GM18951 (cell line): ENCODE measurements at regions not wholly inside any gene's neighbourhood (a gene's known extent, or its start where the extent isn't known, plus 50 kb on each side); places are given as distances from the start of the nearest gene placed in this dataset.

Source experiments
- POLR2A ChIP-seq: IDR thresholded peaks from 4 replicates; pipeline ENCODE4 v1.6.1; 2011; ENCODE audit warnings: mild to moderate bottlenecking; ENCODE audit not compliant: insufficient read length, insufficient read depth; ENCODE audit errors: extremely low read depth
- in situ Hi-C: fragments of 300-500 bp; cut with MboI; formaldehyde crosslinking; loops from one replicate; pipeline ENCODE4 v1.12.0; 2022; ENCODE audit warnings: low sequenced_read_pairs, mixed read lengths, inconsistent platforms; ENCODE audit not compliant: unreplicated experiment

GRCh38 chr12:47577206-47577989 is 128.4 kb downstream of the RPAP3 start:
- in situ Hi-C loops, result no loop called here
- TF ChIP-seq POLR2A, result no peak

GRCh38 chr12:47576289-47576945 is 129.4 kb downstream of the RPAP3 start:
- no peak for TF ChIP-seq POLR2A

GRCh38 chr12:47574252-47575021 is 131.4 kb downstream of the RPAP3 start:
- TF ChIP-seq POLR2A, result no peak
- in situ Hi-C loops, result no loop called here

More at GRCh38 chr12:47576289-47576945, 129.4 kb downstream of the RPAP3 start:
- in situ Hi-C loops, result no loop called here

- TF ChIP-seq POLR2A, result no peak
- in situ Hi-C loops, result no loop called here
These were observed 132.6 kb downstream of the RPAP3 start for GRCh38 chr12:47573146-47573659.

GRCh38 chr12:47570151-47570550 is 135.7 kb downstream of the RPAP3 start:
- no peak for TF ChIP-seq POLR2A
- in situ Hi-C loops, result no loop called here

- in situ Hi-C loops, result no loop called here
- TF ChIP-seq POLR2A, result no peak
These were observed 143.6 kb downstream of the RPAP3 start for GRCh38 chr12:47562201-47562600.

GRCh38 chr12:47561746-47562145 is 144.1 kb downstream of the RPAP3 start:
- no peak for TF ChIP-seq POLR2A

GRCh38 chr12:47560415-47560814 is 145.4 kb downstream of the RPAP3 start:
- no peak for TF ChIP-seq POLR2A
- in situ Hi-C loops, result no loop called here

More at GRCh38 chr12:47561746-47562145, 144.1 kb downstream of the RPAP3 start:
- in situ Hi-C loops, result no loop called here

- no peak for TF ChIP-seq POLR2A
- in situ Hi-C loops, result no loop called here
These were observed 147.0 kb downstream of the RPAP3 start for GRCh38 chr12:47558625-47559345.

GRCh38 chr12:47557386-47557785 is 148.4 kb downstream of the RPAP3 start:
- TF ChIP-seq POLR2A, result no peak

GRCh38 chr12:47556261-47557030 is 149.4 kb downstream of the RPAP3 start:
- no peak for TF ChIP-seq POLR2A
- in situ Hi-C loops, result no loop called here

More at GRCh38 chr12:47557386-47557785, 148.4 kb downstream of the RPAP3 start:
- in situ Hi-C loops, result no loop called here
